A673 (cell line): ENCODE measurements at regions not wholly inside any gene's neighbourhood (a gene's known extent, or its start where the extent isn't known, plus 50 kb on each side); places are given as distances from the start of the nearest gene placed in this dataset.
A peak's percentile ranks its signal among the peaks of the same experiment; 100 is the strongest.
"Not testable (repeated sequence)": the region's sequence is repeated elsewhere in the genome, so short reads cannot be mapped to it uniquely, and the experiment has no call there.

Source experiments
- BruUV-seq: library from RNA; stranded (reverse); fragments of 400-500 nt; replicated peaks from 2 replicates; lab custom pipeline; 2021; lab: Mats Ljungman, UMichigan
- CTCF ChIA-PET: fragments of 300-600 bp; sonication (Branson Sonifier 250); formaldehyde crosslinking; loops from one replicate; lab custom pipeline; 2022; ENCODE audit warnings: antibody characterized with exemption; lab: Charles Lee
- POLR2A ChIA-PET: fragments of 300-600 bp; sonication (Branson Sonifier 250); formaldehyde crosslinking; loops from one replicate; lab custom pipeline; 2022; ENCODE audit warnings: antibody characterized with exemption; ENCODE audit not compliant: low non-redundant PET; lab: Charles Lee
- DNase-seq: peaks from one replicate; pipeline ENCODE4 v3.0.0-alpha.2; 2015; ENCODE audit warnings: low spot score
- H3K27ac ChIP-seq: fragments of 200-600 bp; sonication (generic); 2 replicates; pipeline ENCODE4 v1.5.1; 2016; ENCODE audit warnings: mixed run types, low read depth, mild to moderate bottlenecking, mixed read lengths, antibody characterized with exemption, low read length; ENCODE audit not compliant: poor library complexity, severe bottlenecking
- H3K27me3 ChIP-seq: fragments of 200-600 bp; sonication (generic); replicated peaks from 2 replicates; pipeline ENCODE4 v1.6.1; 2017; ENCODE audit warnings: mixed run types, low read depth, mild to moderate bottlenecking, mixed read lengths, antibody characterized with exemption, low read length; ENCODE audit not compliant: insufficient read depth, poor library complexity
- H3K36me3 ChIP-seq: fragments of 200-600 bp; sonication (generic); 2 replicates; pipeline ENCODE4 v1.6.1; 2016; ENCODE audit warnings: mixed run types, mild to moderate bottlenecking, mixed read lengths, antibody characterized with exemption, low read length; ENCODE audit not compliant: insufficient read depth, poor library complexity, severe bottlenecking
- H3K4me1 ChIP-seq: fragments of 200-600 bp; sonication (generic); 2 replicates; pipeline ENCODE4 v1.6.1; 2017; ENCODE audit warnings: mixed run types, mild to moderate bottlenecking, mixed read lengths, antibody characterized with exemption, low read length; ENCODE audit not compliant: insufficient read depth, poor library complexity, severe bottlenecking
- H3K4me3 ChIP-seq: fragments of 200-600 bp; sonication (generic); 2 replicates; pipeline ENCODE4 v1.5.1; 2016; ENCODE audit warnings: low read depth, mixed run types, mild to moderate bottlenecking, mixed read lengths, low read length; ENCODE audit not compliant: poor library complexity, severe bottlenecking
- H3K9me3 ChIP-seq: fragments of 200-600 bp; sonication (generic); 2 replicates; pipeline ENCODE4 v1.6.1; 2016; ENCODE audit warnings: mixed run types, low read depth, mild to moderate bottlenecking, mixed read lengths, antibody characterized with exemption, low read length; ENCODE audit not compliant: poor library complexity, severe bottlenecking
- CTCF ChIP-seq: fragments of 300-800, 200-600 bp; sonication (generic); conservative IDR thresholded peaks from 2 replicates; pipeline ENCODE4 v1.5.1; 2017; ENCODE audit warnings: low read depth, mild to moderate bottlenecking, antibody characterized with exemption, low read length, moderate library complexity, mixed read lengths
- EZH2 ChIP-seq: fragments of 200-600 bp; sonication (generic); IDR thresholded peaks from 2 replicates; pipeline ENCODE4 v1.6.1; 2017; ENCODE audit warnings: borderline replicate concordance, low read depth, mild to moderate bottlenecking, mixed read lengths, antibody characterized with exemption, low read length; ENCODE audit not compliant: poor library complexity, severe bottlenecking
- intact Hi-C: fragments of 100-400 bp; cut with micrococcal nuclease; formaldehyde crosslinking; loops from one replicate; pipeline ENCODE4 v1.10.0; 2022; ENCODE audit not compliant: unreplicated experiment

- H3K27ac ChIP-seq = no peak overlapping the region
- ChIA-PET POLR2A (interaction anchor here (0.6 kb wide), 1 partner anchor 1278 kb away, joined by 3 read pairs; no protein-coding TSS in a partner anchor), CTCF (no interaction called here)
- H3K36me3 ChIP-seq = no peaks in the 10 kb centered on the region
- intact Hi-C loops = loop anchor here (5.0 kb wide), 4 partner anchors 46 to 416 kb away; no protein-coding TSS in a partner anchor
- peaks cover 5% of the 10 kb centered on the region for H3K27me3 ChIP-seq
- H3K9me3 ChIP-seq = no peaks in the 10 kb centered on the region
- no peak for TF ChIP-seq CTCF
- TF ChIP-seq EZH2 = no peak
- H3K4me3 ChIP-seq = peak overlapping the region; percentile 51
- no TSS peak for BruUV-seq
- no peaks in the 10 kb centered on the region for H3K4me1 ChIP-seq
- DNase-seq = peak; percentile 31
Observed at GRCh38 chr6:27593200-27593818, 120.4 kb upstream of the ZNF184 start.

- TF ChIP-seq CTCF (no peak), EZH2 (no peak)
- CTCF ChIA-PET = no interaction called here
- Histone ChIP-seq H3K4me1 (no peaks in the 10 kb centered on the region), H3K36me3 (no peaks in the 10 kb centered on the region), H3K27ac (no peak overlapping the region), H3K9me3 (no peaks in the 10 kb centered on the region), H3K4me3 (peak overlapping the region; percentile 51), H3K27me3 (no peaks in the 10 kb centered on the region)
- BruUV-seq = no TSS peak
- DNase-seq = peak; percentile 94
- POLR2A ChIA-PET = no interaction called here
- intact Hi-C loops = loop anchor here (5.0 kb wide), 4 partner anchors 45 to 415 kb away; no protein-coding TSS in a partner anchor
Observed at GRCh38 chr6:27592481-27593199, 119.7 kb upstream of the ZNF184 start.

GRCh38 chr6:27591699-27592480 lies 119.0 kb upstream of the ZNF184 start:
- no TSS peak for BruUV-seq
- Histone ChIP-seq H3K9me3 (no peaks in the 10 kb centered on the region), H3K36me3 (no peaks in the 10 kb centered on the region), H3K27ac (no peak overlapping the region), H3K4me3 (peak overlapping the region; percentile 51), H3K27me3 (no peaks in the 10 kb centered on the region), H3K4me1 (no peaks in the 10 kb centered on the region)
- TF ChIP-seq EZH2 = no peak
- intact Hi-C loops = loop anchor here (5.0 kb wide), 4 partner anchors 45 to 415 kb away; no protein-coding TSS in a partner anchor
- ChIA-PET CTCF (no interaction called here), POLR2A (no interaction called here)
- peak; percentile 80 for DNase-seq

GRCh38 chr6:27585316-27585715 lies 112.4 kb upstream of the ZNF184 start:
- H3K4me3 ChIP-seq, POLR2A ChIA-PET, intact Hi-C loops, H3K4me1 ChIP-seq, H3K27me3 ChIP-seq, H3K9me3 ChIP-seq, BruUV-seq, H3K27ac ChIP-seq, DNase-seq, CTCF ChIA-PET, H3K36me3 ChIP-seq: not testable (repeated sequence)
